CD4-positive, alpha-beta T cell treated with Interleukin-2 at 100 ng/mL for 4 hours (primary cell): ENCODE measurements at regions not wholly inside any gene's neighbourhood (a gene's known extent, or its start where the extent isn't known, plus 50 kb on each side); places are given as distances from the start of the nearest gene placed in this dataset.

Experiments
- DNase-seq: peaks from one replicate; pipeline ENCODE4 v3.0.0-alpha.2; 2020; ENCODE audit warnings: low spot score

GRCh38 chr5:66472010-66472409 is 124.2 kb upstream of the MAST4 start:
- no peak for DNase-seq

- DNase-seq, result no peak
Observed at GRCh38 chr5:66475731-66476130, 120.5 kb upstream of the MAST4 start.

GRCh38 chr5:66477596-66477995 is 118.6 kb upstream of the MAST4 start:
- DNase-seq, result no peak

GRCh38 chr5:66494437-66494836 is 101.8 kb upstream of the MAST4 start:
- DNase-seq, result no peak

GRCh38 chr5:66498791-66499207 is 97.4 kb upstream of the MAST4 start:
- no peak for DNase-seq

GRCh38 chr5:66503203-66503789 is 92.9 kb upstream of the MAST4 start:
- no peak for DNase-seq

- DNase-seq, result no peak
Observed at GRCh38 chr5:66507106-66507505, 89.1 kb upstream of the MAST4 start.

GRCh38 chr5:66511491-66511890 is 84.7 kb upstream of the MAST4 start:
- DNase-seq, result no peak

GRCh38 chr5:66513130-66513529 is 83.1 kb upstream of the MAST4 start:
- no peak for DNase-seq

GRCh38 chr5:66515209-66515608 is 81.0 kb upstream of the MAST4 start:
- no peak for DNase-seq

GRCh38 chr5:66516550-66516949 is 79.6 kb upstream of the MAST4 start:
- DNase-seq, result no peak

GRCh38 chr5:66517351-66517750 is 78.8 kb upstream of the MAST4 start:
- no peak for DNase-seq

- DNase-seq, result no peak
Observed at GRCh38 chr5:66518052-66518451, 78.1 kb upstream of the MAST4 start.

- DNase-seq, result no peak
Observed at GRCh38 chr5:66518753-66519152, 77.4 kb upstream of the MAST4 start.

- DNase-seq, result no peak
Observed at GRCh38 chr5:66519626-66520025, 76.6 kb upstream of the MAST4 start.

- no peak for DNase-seq
Observed at GRCh38 chr5:66520854-66521253, 75.3 kb upstream of the MAST4 start.

- DNase-seq, result no peak
Observed at GRCh38 chr5:66527478-66528035, 68.6 kb upstream of the MAST4 start.

- no peak for DNase-seq
Observed at GRCh38 chr5:66529182-66529581, 67.0 kb upstream of the MAST4 start.

- no peak for DNase-seq
Observed at GRCh38 chr5:66529704-66530103, 66.5 kb upstream of the MAST4 start.

- no peak for DNase-seq
Observed at GRCh38 chr5:66538126-66538525, 58.1 kb upstream of the MAST4 start.

GRCh38 chr5:66538531-66538930 is 57.7 kb upstream of the MAST4 start:
- no peak for DNase-seq

GRCh38 chr5:66540078-66540477 is 56.1 kb upstream of the MAST4 start:
- no peak for DNase-seq

GRCh38 chr5:66542711-66543110 is 53.5 kb upstream of the MAST4 start:
- DNase-seq, result no peak
